Stimulated activated CD4-positive, alpha-beta T cell treated with anti-CD3 and anti-CD28 coated beads, Interleukin-4, amount 100 ng/mL, for 24 hours (primary cell): ENCODE measurements at regions not wholly inside any gene's neighbourhood (a gene's known extent, or its start where the extent isn't known, plus 50 kb on each side); places are given as distances from the start of the nearest gene placed in this dataset.
"Not testable (repeated sequence)": the region's sequence is repeated elsewhere in the genome, so short reads cannot be mapped to it uniquely, and the experiment has no call there.

Experiments
- DNase-seq: peaks from one replicate; pipeline ENCODE4 v3.0.0-alpha.2; 2020

- no peak for DNase-seq
These were observed 53.3 kb upstream of the CYLC2 start for GRCh38 chr9:102941868-102942267.

DNA sequence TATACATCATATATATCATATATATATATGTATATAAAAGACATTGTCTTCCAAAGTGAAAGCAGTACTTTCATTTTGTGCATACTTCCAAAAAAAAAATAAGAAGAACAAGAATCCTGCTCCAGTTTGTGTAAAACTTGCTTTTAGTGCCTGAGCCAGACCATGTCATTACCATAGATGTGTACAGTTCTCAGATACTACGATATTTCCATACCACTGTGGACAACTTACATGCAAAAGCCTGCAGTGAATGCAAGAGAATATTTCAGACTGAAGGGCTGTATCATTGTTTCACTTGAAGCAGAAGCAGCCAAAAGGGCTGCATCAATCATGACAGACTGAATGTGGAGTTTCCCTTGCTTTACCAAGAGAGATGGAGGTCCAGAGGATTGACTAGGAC is 72.6 kb upstream of the CYLC2 start:
- DNase-seq, result no peak

DNA sequence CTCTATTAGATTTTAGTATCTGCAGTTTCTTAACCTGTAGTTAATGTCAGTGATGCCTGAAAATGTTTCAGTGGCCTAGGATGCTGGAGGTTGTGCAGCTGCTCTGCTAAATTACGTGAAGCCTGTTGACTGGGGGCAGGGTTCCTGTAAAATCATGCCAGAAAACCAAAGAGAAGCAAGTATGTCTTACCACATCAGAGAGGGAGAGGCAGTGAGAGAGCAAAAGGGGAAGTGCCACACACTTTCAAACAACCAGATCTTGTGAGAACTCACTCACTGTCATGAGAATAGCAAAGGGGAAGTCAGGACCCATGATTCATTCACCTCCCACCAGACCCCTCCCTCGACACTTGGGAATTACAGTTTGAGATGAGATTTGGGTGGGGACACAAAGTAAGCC is 83.9 kb upstream of the CYLC2 start:
- DNase-seq, result no peak

GRCh38 chr9:102905795-102906194 is 89.3 kb upstream of the CYLC2 start:
- not testable (repeated sequence) for DNase-seq

DNA sequence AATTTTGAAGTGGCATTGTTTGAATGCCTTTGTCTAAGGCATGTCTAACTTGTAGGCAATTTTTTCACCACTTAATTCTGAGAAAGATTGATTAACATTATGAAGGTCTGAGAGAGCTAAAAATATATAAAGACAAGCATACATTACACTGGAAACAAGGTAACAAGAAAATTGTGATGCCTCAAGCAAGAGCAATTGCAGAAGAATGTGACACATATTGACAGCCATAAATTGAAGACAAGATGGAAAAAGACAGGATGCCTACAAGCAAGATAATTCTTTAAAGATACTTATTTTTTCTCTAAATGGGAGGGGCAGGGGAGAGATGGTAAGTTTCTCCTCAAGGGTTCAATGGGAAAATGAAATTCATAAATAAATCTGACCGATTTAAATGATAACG is 103.1 kb upstream of the CYLC2 start:
- no peak for DNase-seq

DNA sequence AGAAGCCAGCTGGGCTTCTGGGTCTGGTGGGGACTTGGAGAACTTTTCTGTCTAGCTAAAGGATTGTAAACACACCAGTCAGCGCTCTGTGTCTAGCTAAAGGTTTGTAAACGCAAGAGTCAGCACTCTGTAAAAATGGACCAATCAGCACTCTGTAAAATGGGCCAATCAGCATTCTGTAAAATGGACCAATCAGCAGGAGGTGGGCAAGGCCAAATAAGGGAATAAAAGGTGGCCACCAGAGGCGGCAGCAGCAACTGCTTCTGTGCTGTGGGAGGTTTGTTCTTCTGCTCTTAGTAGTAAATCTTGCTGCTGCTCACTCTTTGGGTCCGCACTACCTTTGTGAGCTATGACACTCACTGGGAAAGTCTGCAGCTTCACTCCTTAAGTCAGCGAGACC is 106.4 kb upstream of the CYLC2 start:
- not testable (repeated sequence) for DNase-seq

DNA sequence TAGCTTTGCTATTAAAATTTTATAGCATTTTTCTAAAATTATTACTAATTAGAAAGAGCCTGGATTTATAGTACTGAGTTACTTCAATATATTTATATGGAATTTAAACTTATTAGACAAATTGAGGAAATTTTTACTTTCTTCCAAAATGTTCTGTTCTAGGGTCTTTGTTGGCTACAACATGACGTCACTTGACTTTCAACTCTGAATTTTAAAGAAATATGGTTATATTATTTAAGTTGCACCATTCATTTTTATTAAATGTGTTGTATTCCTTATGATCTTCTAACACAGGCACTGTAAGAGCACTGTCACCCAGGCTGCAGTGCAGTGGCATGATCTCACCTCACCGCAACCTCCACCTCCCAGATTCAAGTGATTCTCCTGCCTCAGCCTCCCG is 119.4 kb upstream of the CYLC2 start:
- DNase-seq, result no peak

GRCh38 chr9:102867488-102867887 is 127.6 kb upstream of the CYLC2 start:
- no peak for DNase-seq

DNA sequence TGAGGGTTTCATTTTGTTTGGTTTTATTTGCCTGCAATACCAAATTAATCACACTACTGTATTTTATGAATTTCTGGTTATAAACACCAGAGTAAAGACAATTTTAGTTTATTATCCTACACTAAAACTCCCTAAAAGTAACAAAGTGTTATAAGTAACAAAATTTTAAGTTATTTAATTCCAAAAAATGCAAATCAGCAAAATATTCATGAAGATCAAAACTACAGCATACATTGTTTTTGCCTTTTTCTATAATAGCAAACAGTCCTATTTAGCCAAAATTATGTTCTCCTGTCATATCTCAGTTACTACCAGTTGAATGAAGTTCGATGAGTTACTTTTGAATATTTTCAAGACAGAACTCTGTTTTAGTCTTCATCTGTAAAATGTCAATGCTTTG is 132.7 kb upstream of the CYLC2 start:
- no peak for DNase-seq

DNA sequence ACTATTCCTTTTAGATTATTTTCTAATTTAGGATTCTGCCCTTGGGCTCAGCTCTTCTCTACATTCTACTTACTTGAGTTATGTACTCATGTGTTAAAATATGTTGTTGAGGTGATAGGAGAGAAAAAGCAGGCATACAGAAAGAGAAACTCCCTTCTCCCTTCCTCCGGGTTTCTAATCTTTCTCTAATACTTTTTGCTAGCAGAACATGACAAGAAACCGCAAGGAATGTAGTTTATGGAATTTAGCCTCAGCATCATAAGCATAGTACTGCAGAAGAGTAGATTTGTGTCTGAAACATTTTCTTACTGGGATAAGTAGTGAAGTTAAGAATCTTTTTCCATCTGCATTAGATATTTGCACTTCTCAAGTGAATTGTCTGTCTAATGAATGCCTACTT is 139.5 kb upstream of the CYLC2 start:
- DNase-seq, result no peak

GRCh38 chr9:102845827-102846371 is 149.2 kb upstream of the CYLC2 start:
- no peak for DNase-seq

GRCh38 chr9:102844716-102845115 is 150.4 kb upstream of the CYLC2 start:
- no peak for DNase-seq

DNA sequence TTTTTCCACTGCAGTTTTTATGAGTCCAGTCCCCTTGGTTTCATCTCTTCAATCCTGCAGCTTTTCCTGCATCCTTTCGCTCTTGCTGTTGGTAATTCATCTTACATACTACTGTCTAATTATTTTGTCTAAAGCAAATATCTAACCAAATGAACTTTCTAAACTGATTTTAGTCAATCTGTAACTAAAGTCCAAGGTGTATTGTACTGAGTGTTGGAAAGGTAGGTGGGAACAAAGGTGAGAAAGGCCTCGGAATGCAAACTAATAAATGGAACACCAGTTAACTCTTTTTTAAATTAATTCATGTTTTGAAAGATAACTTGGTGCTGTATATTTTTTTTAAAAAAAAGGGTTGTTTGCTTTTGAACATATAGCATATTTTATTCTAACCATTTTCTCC is 152.7 kb upstream of the CYLC2 start:
- DNase-seq, result no peak

DNA sequence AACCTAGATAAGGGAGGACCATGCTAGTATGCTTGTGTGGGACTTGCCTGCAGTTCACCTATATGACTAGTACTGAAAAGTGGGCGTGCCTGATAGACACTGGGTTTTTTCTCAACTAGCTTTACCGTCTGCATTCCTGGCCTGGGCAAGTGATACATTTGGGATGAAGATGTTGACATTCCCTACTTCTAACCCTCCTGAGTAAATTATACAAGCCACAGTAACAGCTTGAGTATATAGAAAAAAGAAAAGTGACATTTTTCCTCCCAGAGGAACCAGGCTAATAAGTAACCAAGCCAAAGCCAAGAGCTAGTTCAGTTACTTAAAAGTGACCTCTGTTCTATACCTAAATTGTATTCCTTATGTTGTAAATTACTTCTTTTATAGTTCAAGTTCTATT is 153.8 kb upstream of the CYLC2 start:
- no peak for DNase-seq

DNA sequence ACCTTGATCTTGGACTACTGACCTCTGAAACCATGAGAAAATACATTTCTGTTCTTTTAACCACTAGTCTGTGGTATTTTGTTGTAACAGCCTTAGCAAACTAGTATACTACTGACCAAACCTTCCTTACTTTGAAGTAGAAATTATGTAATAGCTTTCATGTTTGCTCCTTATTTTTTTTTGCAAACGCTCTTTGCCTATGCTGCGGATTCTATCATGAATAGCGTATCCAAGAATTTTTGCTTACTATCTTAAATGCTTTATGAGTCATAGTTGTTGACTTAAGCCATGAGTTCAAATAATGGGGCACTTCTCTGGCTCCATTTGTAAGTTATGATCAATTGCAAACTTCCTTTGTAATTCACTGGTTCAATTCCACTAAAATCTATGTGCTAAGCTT is 154.8 kb upstream of the CYLC2 start:
- DNase-seq, result no peak

DNA sequence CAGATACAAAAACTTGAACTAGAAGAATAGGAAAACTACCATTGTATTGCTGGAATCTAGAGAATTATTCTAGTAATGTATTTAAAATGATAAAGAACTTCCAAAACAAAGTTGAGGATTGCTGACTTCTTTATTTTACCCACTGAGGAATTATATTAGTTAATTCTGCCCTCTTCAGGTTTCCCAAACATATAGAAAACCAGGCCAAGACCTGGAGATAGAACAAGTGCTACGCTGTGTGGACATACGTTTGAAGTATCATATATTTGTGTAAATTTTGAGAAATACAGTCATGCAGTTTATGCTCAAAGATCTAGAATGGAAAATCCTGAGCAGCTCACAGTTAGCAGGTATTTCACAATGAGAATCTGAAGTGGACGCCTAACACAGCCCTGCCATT is 162.3 kb upstream of the CYLC2 start:
- DNase-seq, result no peak

DNA sequence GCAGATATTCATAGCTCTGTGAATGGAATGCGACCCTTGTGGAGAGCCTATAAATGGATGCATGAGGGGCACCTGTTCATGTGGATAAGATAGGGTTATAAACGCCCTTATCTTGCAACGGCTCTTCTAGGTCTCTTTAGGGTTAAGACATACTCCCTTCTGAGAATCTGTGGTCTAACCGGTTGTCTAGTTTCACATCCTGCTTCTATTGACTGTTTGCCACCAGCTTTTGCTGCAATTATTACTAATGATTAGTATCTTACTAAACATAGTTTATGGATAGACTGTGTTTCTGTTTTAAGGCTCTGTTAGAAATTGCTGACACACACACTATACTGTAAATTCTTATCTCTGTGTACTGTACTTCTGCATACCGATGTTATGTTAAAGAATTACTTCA is 198.9 kb upstream of the CYLC2 start:
- DNase-seq, result no peak

- DNase-seq, result no peak
These were observed 199.6 kb upstream of the CYLC2 start for GRCh38 chr9:102795532-102795931.

DNA sequence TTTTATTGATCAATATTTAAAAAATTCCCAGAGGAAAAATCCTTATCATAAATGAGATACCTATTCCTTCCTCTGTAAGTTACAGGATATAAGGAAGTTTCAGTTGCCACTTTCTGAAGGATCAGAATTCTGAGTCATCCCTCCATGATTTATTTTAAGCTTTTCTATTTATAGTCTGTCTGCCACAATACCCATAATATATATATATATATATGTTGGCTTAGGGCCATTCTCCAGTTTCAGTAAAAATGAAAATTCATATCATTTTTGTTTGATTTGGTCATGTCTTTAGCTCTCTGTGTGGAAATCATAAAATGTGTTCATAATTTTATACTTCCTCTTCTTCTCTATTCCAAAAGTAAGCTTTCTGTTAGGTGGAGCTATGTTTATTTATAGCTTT is 215.8 kb upstream of the CYLC2 start:
- DNase-seq, result no peak

DNA sequence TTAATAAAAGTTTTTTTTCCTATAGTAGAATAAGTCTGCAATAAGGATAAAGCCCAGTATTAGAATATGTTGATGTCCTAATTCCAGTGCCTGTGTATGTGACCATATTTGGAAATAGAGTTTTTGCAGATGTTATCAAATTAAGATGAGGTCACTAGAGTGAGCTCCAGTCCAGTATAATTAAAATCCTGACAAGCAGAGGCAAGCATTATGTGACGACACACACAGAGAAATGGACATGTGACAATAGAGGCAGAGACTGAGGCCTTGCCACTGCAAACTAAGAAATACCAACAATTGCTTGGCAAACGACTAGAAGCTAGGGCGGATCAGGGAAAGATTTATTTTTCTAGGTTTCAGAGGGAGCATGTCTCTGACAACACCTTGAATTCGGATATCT is 216.4 kb upstream of the CYLC2 start:
- no peak for DNase-seq

- DNase-seq, result no peak
These were observed 224.4 kb upstream of the CYLC2 start for GRCh38 chr9:102770704-102771103.

GRCh38 chr9:102769307-102769706 is 225.8 kb upstream of the CYLC2 start:
- DNase-seq, result no peak

DNA sequence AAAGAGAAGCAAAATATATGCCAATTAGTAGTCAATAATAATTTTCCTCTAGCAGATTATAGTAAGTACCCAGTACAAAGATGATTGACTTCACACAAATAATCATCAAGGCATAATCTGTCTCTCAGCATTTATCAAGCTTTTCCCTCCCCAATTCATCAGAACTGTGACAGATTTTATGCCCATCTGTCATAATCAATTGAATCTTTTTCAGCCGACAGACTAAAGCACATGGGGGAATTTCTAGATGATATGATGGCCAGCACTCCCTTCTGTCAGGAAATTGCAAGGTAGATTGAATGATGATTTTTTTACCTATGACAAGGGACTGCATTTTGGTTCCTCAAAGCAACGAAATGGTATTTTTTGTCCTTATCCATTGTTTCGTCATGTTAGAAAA is 227.1 kb upstream of the CYLC2 start:
- DNase-seq, result no peak

- DNase-seq, result no peak
These were observed 228.1 kb upstream of the CYLC2 start for GRCh38 chr9:102767076-102767475.

GRCh38 chr9:102740578-102740977 is 254.6 kb upstream of the CYLC2 start:
- DNase-seq, result no peak

GRCh38 chr9:102728946-102729345 is 266.2 kb upstream of the CYLC2 start:
- DNase-seq, result no peak
